Daoy (cell line): ENCODE measurements at regions not wholly inside any gene's neighbourhood (a gene's known extent, or its start where the extent isn't known, plus 50 kb on each side); places are given as distances from the start of the nearest gene placed in this dataset.
"Not testable (repeated sequence)": the region's sequence is repeated elsewhere in the genome, so short reads cannot be mapped to it uniquely, and the experiment has no call there.

Experiments used
- DNase-seq: peaks from one replicate; pipeline ENCODE4 v3.0.0-alpha.2; 2015; ENCODE audit warnings: low read depth

- no peak for DNase-seq
Observed at GRCh38 chr21:15203740-15204139, 138.9 kb upstream of the NRIP1 start.

- DNase-seq = no peak
Observed at GRCh38 chr21:15204140-15204969, 139.6 kb upstream of the NRIP1 start.

- DNase-seq = no peak
Observed at GRCh38 chr21:15204970-15205286, 140.1 kb upstream of the NRIP1 start.

- DNase-seq = no peak
Observed at GRCh38 chr21:15206514-15206913, 141.7 kb upstream of the NRIP1 start.

GRCh38 chr21:15207231-15207630 lies 142.4 kb upstream of the NRIP1 start:
- DNase-seq = no peak

- DNase-seq = no peak
Observed at GRCh38 chr21:15207635-15208370, 143.0 kb upstream of the NRIP1 start.

GRCh38 chr21:15208786-15209185 lies 144.0 kb upstream of the NRIP1 start:
- DNase-seq = no peak

GRCh38 chr21:15209224-15209623 lies 144.4 kb upstream of the NRIP1 start:
- DNase-seq = no peak

GRCh38 chr21:15210235-15210678 lies 145.5 kb upstream of the NRIP1 start:
- DNase-seq = peak; percentile 7

- DNase-seq = no peak
Observed at GRCh38 chr21:15211491-15212133, 146.8 kb upstream of the NRIP1 start.

- DNase-seq = no peak
Observed at GRCh38 chr21:15212206-15212605, 147.4 kb upstream of the NRIP1 start.

- not testable (repeated sequence) for DNase-seq
Observed at GRCh38 chr21:15218476-15218875, 153.7 kb upstream of the NRIP1 start.

- no peak for DNase-seq
Observed at GRCh38 chr21:15219039-15219438, 154.2 kb upstream of the NRIP1 start.

GRCh38 chr21:15219894-15220293 lies 155.1 kb upstream of the NRIP1 start:
- no peak for DNase-seq

- DNase-seq = peak; percentile 51
Observed at GRCh38 chr21:15221799-15222386, 157.1 kb upstream of the NRIP1 start.

- peak; percentile 3 for DNase-seq
Observed at GRCh38 chr21:15222707-15223106, 157.9 kb upstream of the NRIP1 start.

- DNase-seq = peak; percentile 21
Observed at GRCh38 chr21:15224346-15225086, 159.7 kb upstream of the NRIP1 start.

GRCh38 chr21:15227919-15228318 lies 163.1 kb upstream of the NRIP1 start:
- DNase-seq = no peak

- DNase-seq = no peak
Observed at GRCh38 chr21:15229390-15229789, 164.6 kb upstream of the NRIP1 start.

GRCh38 chr21:15233611-15234010 lies 168.8 kb upstream of the NRIP1 start:
- DNase-seq = no peak

- DNase-seq = no peak
Observed at GRCh38 chr21:15236111-15236510, 171.3 kb upstream of the NRIP1 start.

- no peak for DNase-seq
Observed at GRCh38 chr21:15240848-15241247, 176.0 kb upstream of the NRIP1 start.
